ENCODE measurements at regions not wholly inside any gene's neighbourhood (a gene's known extent, or its start where the extent isn't known, plus 50 kb on each side); places are given as distances from the start of the nearest gene placed in this dataset.

GRCh38 chr12:114975640-114976310 lies 291.8 kb upstream of the TBX3 start:
- H3K27me3 Mint-ChIP-seq: no peaks in the 10 kb centered on the region
- H3K4me3 Mint-ChIP-seq: no peak overlapping the region
- no peak overlapping the region for H3K27ac Mint-ChIP-seq
- Histone ChIP-seq H3K4me3 (ENCODE audit: low read depth, low read length) (no peak overlapping the region), H3K27ac (ENCODE audit: insufficient read depth, low read length, poor library complexity, severe bottlenecking) (no peak overlapping the region), H3K27me3 (ENCODE audit: control insufficient read depth, insufficient read depth, low read length) (no peaks in the 10 kb centered on the region), H3K4me1 (ENCODE audit: control insufficient read depth, insufficient read depth, low read length, poor library complexity, severe bottlenecking) (no peaks in the 10 kb centered on the region), H3K9me3 (ENCODE audit: control insufficient read depth in 2 of 2, low read length in 2 of 2) (no peaks in the 10 kb centered on the region), H3K36me3 (ENCODE audit: control insufficient read depth, insufficient read depth, low read length) (no peaks in the 10 kb centered on the region)
- no peaks in the 10 kb centered on the region for H3K4me1 Mint-ChIP-seq
- peaks cover 3 to 33% (median 6%) of the 10 kb centered on the region in 7 donors for H3K9me3 Mint-ChIP-seq
- no peak for ATAC-seq (ENCODE audit: low read depth in 2 of 2)
- DNase-seq: no peak
- peaks cover 4% of the 10 kb centered on the region for H3K36me3 Mint-ChIP-seq

GRCh38 chr12:114974826-114975639 lies 291.1 kb upstream of the TBX3 start:
- no peak for ATAC-seq (ENCODE audit: low read depth in 2 of 2)
- Histone ChIP-seq H3K9me3 (ENCODE audit: control insufficient read depth in 2 of 2, low read length in 2 of 2) (no peaks in the 10 kb centered on the region), H3K4me3 (ENCODE audit: low read depth, low read length) (no peak overlapping the region), H3K4me1 (ENCODE audit: control insufficient read depth, insufficient read depth, low read length, poor library complexity, severe bottlenecking) (no peaks in the 10 kb centered on the region), H3K27ac (ENCODE audit: insufficient read depth, low read length, poor library complexity, severe bottlenecking) (no peak overlapping the region), H3K36me3 (ENCODE audit: control insufficient read depth, insufficient read depth, low read length) (no peaks in the 10 kb centered on the region), H3K27me3 (ENCODE audit: control insufficient read depth, insufficient read depth, low read length) (no peaks in the 10 kb centered on the region)
- H3K27me3 Mint-ChIP-seq: no peaks in the 10 kb centered on the region
- no peak for DNase-seq
- no peak overlapping the region for H3K27ac Mint-ChIP-seq
- no peak overlapping the region for H3K4me3 Mint-ChIP-seq
- H3K4me1 Mint-ChIP-seq: no peaks in the 10 kb centered on the region
- peaks cover 3 to 34% (median 6%) of the 10 kb centered on the region in 7 donors for H3K9me3 Mint-ChIP-seq
- peaks cover 4% of the 10 kb centered on the region for H3K36me3 Mint-ChIP-seq

DNA sequence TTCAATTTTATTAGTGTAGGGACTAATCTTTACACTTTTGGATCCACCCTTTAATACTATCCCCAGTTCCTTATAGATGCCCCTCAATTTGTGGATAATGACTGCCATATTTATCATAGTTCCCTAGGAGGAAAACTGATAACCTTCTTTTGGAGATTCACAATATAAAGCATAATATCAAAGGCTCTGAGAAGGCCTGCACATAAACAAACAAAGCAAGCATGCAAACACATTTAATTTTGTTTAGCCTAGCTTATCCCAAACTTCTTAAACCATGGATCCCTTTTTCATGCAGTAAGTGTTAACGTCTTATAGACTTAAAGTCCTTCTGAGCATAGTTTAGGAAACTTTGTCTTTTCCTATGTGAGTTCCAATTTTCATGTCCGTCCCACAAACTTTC lies 290.4 kb upstream of the TBX3 start:
- Histone ChIP-seq H3K36me3 (ENCODE audit: control insufficient read depth, insufficient read depth, low read length) (no peaks in the 10 kb centered on the region), H3K4me3 (ENCODE audit: low read depth, low read length) (no peak overlapping the region), H3K4me1 (ENCODE audit: control insufficient read depth, insufficient read depth, low read length, poor library complexity, severe bottlenecking) (no peaks in the 10 kb centered on the region), H3K9me3 (ENCODE audit: control insufficient read depth in 2 of 2, low read length in 2 of 2) (no peaks in the 10 kb centered on the region), H3K27ac (ENCODE audit: insufficient read depth, low read length, poor library complexity, severe bottlenecking) (no peak overlapping the region), H3K27me3 (ENCODE audit: control insufficient read depth, insufficient read depth, low read length) (no peaks in the 10 kb centered on the region)
- Mint-ChIP-seq H3K9me3 (peaks cover 3 to 29% (median 7%) of the 10 kb centered on the region in 7 donors), H3K27me3 (no peaks in the 10 kb centered on the region), H3K4me3 (no peak overlapping the region), H3K36me3 (peaks cover 4% of the 10 kb centered on the region), H3K4me1 (no peaks in the 10 kb centered on the region), H3K27ac (no peak overlapping the region)
- ATAC-seq (ENCODE audit: low read depth in 2 of 2): no peak
- no peak for DNase-seq

- peaks cover under 1 to 13% (median 5%) of the 10 kb centered on the region in 7 donors for H3K9me3 Mint-ChIP-seq
- H3K36me3 Mint-ChIP-seq: peaks cover 4% of the 10 kb centered on the region
- H3K36me3 ChIP-seq (ENCODE audit: control insufficient read depth, insufficient read depth, low read length): no peaks in the 10 kb centered on the region
- no peaks in the 10 kb centered on the region for H3K4me1 Mint-ChIP-seq
- ATAC-seq (ENCODE audit: low read depth in 2 of 2): no peak
- H3K4me3 ChIP-seq (ENCODE audit: low read depth, low read length): no peak overlapping the region
- no peaks in the 10 kb centered on the region for H3K4me1 ChIP-seq (ENCODE audit: control insufficient read depth, insufficient read depth, low read length, poor library complexity, severe bottlenecking)
- DNase-seq: no peak
- no peaks in the 10 kb centered on the region for H3K27me3 Mint-ChIP-seq
- no peaks in the 10 kb centered on the region for H3K9me3 ChIP-seq (ENCODE audit: control insufficient read depth in 2 of 2, low read length in 2 of 2)
- H3K27ac Mint-ChIP-seq: no peak overlapping the region
- H3K27me3 ChIP-seq (ENCODE audit: control insufficient read depth, insufficient read depth, low read length): no peaks in the 10 kb centered on the region
- H3K4me3 Mint-ChIP-seq: no peak overlapping the region
- no peak overlapping the region for H3K27ac ChIP-seq (ENCODE audit: insufficient read depth, low read length, poor library complexity, severe bottlenecking)
These were observed 284.8 kb upstream of the TBX3 start for GRCh38 chr12:114968727-114969126.

DNA sequence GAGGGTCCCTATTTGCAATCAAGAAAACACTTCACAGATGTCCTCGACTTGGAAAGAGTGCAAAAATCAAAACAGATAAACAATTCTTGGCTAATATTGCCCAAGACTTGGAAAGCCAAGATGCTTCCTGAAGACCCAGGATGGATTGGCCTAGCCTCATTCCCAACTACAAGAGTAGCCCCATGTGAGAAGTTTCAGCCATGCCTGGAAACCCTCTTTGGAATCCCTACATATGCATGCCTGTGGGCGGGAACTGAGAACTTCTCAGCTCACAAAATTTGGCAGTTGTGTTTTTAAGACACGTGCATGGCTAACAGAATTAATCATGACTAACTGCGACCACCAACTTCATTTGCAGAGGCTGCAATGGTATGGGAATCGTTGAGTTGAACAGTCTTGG lies 283.2 kb upstream of the TBX3 start:
- no peaks in the 10 kb centered on the region for H3K4me1 ChIP-seq (ENCODE audit: control insufficient read depth, insufficient read depth, low read length, poor library complexity, severe bottlenecking)
- no peaks in the 10 kb centered on the region for H3K4me1 Mint-ChIP-seq
- no peak overlapping the region for H3K27ac ChIP-seq (ENCODE audit: insufficient read depth, low read length, poor library complexity, severe bottlenecking)
- H3K4me3 Mint-ChIP-seq: no peak overlapping the region
- no peaks in the 10 kb centered on the region for H3K27me3 Mint-ChIP-seq
- H3K36me3 Mint-ChIP-seq: no peaks in the 10 kb centered on the region
- ATAC-seq (ENCODE audit: low read depth in 2 of 2): no peak
- H3K4me3 ChIP-seq (ENCODE audit: low read depth, low read length): no peak overlapping the region
- no peaks in the 10 kb centered on the region for H3K36me3 ChIP-seq (ENCODE audit: control insufficient read depth, insufficient read depth, low read length)
- H3K27me3 ChIP-seq (ENCODE audit: control insufficient read depth, insufficient read depth, low read length): no peaks in the 10 kb centered on the region
- H3K27ac Mint-ChIP-seq: no peak overlapping the region
- no peak for DNase-seq
- peaks cover 2 to 11% (median 5%) of the 10 kb centered on the region in 7 donors for H3K9me3 Mint-ChIP-seq
- H3K9me3 ChIP-seq (ENCODE audit: control insufficient read depth in 2 of 2, low read length in 2 of 2): no peaks in the 10 kb centered on the region

DNA sequence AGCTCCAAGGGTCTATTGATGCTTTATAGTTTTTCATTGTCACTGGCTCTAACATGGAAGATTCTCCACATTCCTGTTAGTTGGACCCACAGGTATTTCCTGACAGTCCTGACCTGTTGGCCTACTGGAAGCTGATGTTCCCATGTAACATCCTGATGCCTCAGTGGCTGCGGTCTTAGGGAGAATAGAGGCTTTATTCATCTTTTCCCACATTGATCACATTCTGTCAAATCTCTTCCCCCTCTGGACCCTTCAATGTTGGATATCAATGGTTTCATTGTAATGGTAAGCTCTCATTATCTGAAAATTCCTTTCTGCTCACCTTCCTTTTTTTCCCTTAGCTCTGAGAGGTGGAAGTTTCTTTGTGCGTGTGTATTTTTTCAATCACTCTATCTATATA lies 280.9 kb upstream of the TBX3 start:
- Mint-ChIP-seq H3K27ac (no peak overlapping the region), H3K9me3 (peaks cover 2 to 8% (median 4%) of the 10 kb centered on the region in 7 donors), H3K27me3 (no peaks in the 10 kb centered on the region), H3K4me1 (no peaks in the 10 kb centered on the region), H3K4me3 (no peak overlapping the region), H3K36me3 (no peaks in the 10 kb centered on the region)
- Histone ChIP-seq H3K36me3 (ENCODE audit: control insufficient read depth, insufficient read depth, low read length) (no peaks in the 10 kb centered on the region), H3K4me3 (ENCODE audit: low read depth, low read length) (no peak overlapping the region), H3K9me3 (ENCODE audit: control insufficient read depth in 2 of 2, low read length in 2 of 2) (no peaks in the 10 kb centered on the region), H3K4me1 (ENCODE audit: control insufficient read depth, insufficient read depth, low read length, poor library complexity, severe bottlenecking) (no peaks in the 10 kb centered on the region), H3K27ac (ENCODE audit: insufficient read depth, low read length, poor library complexity, severe bottlenecking) (no peak overlapping the region), H3K27me3 (ENCODE audit: control insufficient read depth, insufficient read depth, low read length) (no peaks in the 10 kb centered on the region)
- DNase-seq: no peak
- ATAC-seq (ENCODE audit: low read depth in 2 of 2): no peak

DNA sequence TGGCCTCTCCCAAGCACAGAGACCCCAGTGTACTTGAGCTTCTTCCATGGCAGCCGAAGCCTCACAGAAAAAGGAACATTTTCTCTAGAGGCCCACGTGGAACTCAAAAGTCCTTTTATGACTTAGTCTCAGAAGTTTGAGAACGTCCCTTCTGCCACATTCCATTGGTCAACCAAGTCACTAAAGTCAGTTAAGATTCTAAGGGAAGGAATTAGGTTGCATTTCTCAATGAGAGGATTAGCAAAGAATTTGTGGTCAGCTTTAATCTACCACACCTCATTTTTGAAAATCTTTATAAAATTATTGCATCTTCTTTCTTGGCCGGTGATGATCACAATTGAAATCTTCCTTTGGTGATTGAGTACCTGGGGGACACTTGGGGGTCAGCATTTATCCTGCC lies 279.9 kb upstream of the TBX3 start:
- no peak overlapping the region for H3K27ac Mint-ChIP-seq
- H3K36me3 Mint-ChIP-seq: no peaks in the 10 kb centered on the region
- H3K27ac ChIP-seq (ENCODE audit: insufficient read depth, low read length, poor library complexity, severe bottlenecking): no peak overlapping the region
- DNase-seq (no peak), ATAC-seq (ENCODE audit: low read depth in 2 of 2) (no peak)
- no peak overlapping the region for H3K4me3 Mint-ChIP-seq
- H3K4me1 Mint-ChIP-seq: no peaks in the 10 kb centered on the region
- H3K4me1 ChIP-seq (ENCODE audit: control insufficient read depth, insufficient read depth, low read length, poor library complexity, severe bottlenecking): no peaks in the 10 kb centered on the region
- H3K9me3 Mint-ChIP-seq: peaks cover 0 to 5% (median 3%) of the 10 kb centered on the region in 7 donors
- no peaks in the 10 kb centered on the region for H3K27me3 ChIP-seq (ENCODE audit: control insufficient read depth, insufficient read depth, low read length)
- no peaks in the 10 kb centered on the region for H3K9me3 ChIP-seq (ENCODE audit: control insufficient read depth in 2 of 2, low read length in 2 of 2)
- H3K27me3 Mint-ChIP-seq: no peaks in the 10 kb centered on the region
- H3K36me3 ChIP-seq (ENCODE audit: control insufficient read depth, insufficient read depth, low read length): no peaks in the 10 kb centered on the region
- H3K4me3 ChIP-seq (ENCODE audit: low read depth, low read length): no peak overlapping the region

DNA sequence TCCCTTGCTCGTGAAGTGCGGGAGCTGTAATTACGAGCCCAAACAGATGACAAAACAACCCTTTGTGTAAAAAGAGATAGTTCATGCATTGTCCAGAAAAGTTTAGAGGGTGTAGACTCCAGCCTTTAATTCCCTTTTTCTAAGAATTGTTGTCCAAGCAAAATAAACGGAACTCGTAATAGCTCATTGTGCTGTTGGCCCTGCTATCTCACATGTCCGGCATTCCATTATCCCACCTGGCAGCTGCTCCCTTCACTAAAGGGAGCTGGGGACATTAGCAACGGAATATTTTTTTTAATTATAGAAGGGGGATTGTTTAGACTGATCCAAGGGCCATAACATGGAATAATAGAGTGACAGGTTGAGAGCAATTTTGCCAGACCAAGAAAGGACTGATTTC lies 277.5 kb upstream of the TBX3 start:
- no peaks in the 10 kb centered on the region for H3K4me1 ChIP-seq (ENCODE audit: control insufficient read depth, insufficient read depth, low read length, poor library complexity, severe bottlenecking)
- Mint-ChIP-seq H3K9me3 (peaks cover 0 to 5% (median 2%) of the 10 kb centered on the region in 7 donors), H3K27ac (no peak overlapping the region), H3K4me3 (no peak overlapping the region), H3K36me3 (no peaks in the 10 kb centered on the region), H3K4me1 (no peaks in the 10 kb centered on the region), H3K27me3 (no peaks in the 10 kb centered on the region)
- H3K27me3 ChIP-seq (ENCODE audit: control insufficient read depth, insufficient read depth, low read length): no peaks in the 10 kb centered on the region
- DNase-seq (no peak), ATAC-seq (ENCODE audit: low read depth in 2 of 2) (no peak)
- H3K9me3 ChIP-seq (ENCODE audit: control insufficient read depth in 2 of 2, low read length in 2 of 2): no peaks in the 10 kb centered on the region
- H3K4me3 ChIP-seq (ENCODE audit: low read depth, low read length): no peak overlapping the region
- H3K27ac ChIP-seq (ENCODE audit: insufficient read depth, low read length, poor library complexity, severe bottlenecking): no peak overlapping the region
- H3K36me3 ChIP-seq (ENCODE audit: control insufficient read depth, insufficient read depth, low read length): no peaks in the 10 kb centered on the region
